Activated CD8-positive, alpha-beta memory T cell treated with anti-CD3 and anti-CD28 coated beads for 24 hours (primary cell): ENCODE measurements at regions not wholly inside any gene's neighbourhood (a gene's known extent, or its start where the extent isn't known, plus 50 kb on each side); places are given as distances from the start of the nearest gene placed in this dataset.
"Not testable (repeated sequence)": the region's sequence is repeated elsewhere in the genome, so short reads cannot be mapped to it uniquely, and the experiment has no call there.

ENCODE experiments used
- DNase-seq: peaks from one replicate; pipeline ENCODE4 v3.0.0-alpha.2; 2020

DNA sequence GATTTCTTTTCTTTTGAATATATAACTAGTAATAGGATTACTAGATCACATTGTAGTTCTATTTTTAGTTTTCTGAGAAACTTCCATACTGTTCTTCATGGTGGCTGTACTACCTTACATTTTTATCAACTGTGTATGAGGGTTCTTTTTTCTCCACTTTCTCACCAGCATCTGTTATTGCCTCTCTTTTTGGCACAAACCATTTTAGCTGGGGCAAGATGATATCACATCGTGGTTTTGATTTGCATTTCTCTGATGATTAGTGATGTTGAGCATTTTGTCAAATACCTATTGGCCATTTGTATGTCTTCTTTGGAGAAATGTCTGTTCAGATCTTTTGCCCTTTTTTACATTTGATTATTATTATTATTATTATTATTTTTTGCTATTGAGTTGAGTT lies 86.1 kb upstream of the TCF21 start:
- no peak for DNase-seq

DNA sequence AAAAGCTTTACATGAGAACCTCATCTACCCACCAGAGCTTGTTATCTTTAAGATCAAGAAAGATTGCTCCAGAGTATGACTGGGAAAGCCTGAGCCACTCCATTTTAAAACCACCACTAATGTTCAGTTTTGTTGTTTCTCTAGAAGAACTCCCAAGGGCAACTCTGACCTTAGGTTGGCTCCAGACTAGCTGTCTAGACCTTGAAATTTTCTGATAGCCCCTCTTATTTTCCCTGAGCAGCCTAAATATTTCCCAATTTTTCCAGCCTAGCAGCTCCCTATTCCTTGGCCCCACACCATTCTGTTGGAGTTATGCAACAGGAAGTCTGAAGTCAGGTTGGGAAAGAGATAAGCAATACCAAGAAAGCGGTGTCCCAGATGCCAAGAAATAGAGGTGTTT lies 84.6 kb upstream of the TCF21 start:
- DNase-seq = no peak

DNA sequence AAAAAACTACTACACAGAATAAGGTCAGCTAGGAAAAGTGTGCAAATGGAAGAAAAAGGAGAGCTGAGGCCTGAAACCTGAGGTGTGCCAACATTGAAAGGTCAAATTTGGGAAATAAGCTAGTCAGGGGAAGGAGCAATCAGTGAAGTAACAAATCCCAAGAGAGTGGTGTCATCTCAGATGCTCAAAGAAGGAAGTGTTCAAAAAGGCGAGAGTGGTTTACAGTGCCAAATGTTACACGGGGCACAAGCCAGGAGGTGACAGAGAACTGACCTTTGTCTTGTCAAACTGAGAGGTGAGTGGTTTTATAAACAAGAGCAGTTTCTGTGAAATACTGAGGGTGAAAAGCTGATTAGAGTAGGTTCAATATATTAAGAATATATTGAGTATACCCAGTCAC lies 83.0 kb upstream of the TCF21 start:
- no peak for DNase-seq

DNA sequence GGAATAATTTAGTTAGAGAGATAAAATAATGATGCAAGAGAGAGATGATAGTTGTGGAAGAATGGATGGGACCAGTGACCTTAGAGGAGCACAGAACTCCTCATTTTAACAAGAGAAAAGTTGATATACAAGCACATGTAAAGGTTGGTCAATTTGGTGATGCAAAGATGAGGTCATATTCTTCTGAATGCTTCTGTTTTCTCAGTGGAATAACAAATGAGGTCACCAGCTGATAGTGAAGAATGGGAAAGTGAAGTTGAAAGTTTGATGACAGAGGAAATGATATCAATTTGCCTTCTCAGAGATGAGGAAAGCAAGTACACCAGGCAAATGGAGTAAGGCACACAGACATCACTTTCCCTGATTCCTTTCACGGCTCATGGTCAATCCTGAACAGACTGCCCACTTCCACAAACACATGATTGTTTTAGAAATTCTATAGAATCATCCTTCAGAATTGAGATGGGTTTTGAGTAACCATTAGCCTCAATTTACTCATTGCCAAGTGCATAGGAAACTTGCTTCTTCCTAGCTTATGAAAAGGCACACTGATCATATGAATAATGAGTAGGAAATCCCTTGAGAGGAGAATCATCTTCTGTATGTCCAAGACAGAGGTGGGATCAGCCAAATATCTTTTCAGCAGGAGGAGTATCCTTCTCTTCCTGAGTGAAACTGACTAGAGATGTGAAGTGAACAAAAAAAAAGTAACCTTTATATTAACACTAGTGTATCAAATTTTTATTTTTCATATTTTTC lies 82.4 kb upstream of the TCF21 start:
- no peak for DNase-seq

DNA sequence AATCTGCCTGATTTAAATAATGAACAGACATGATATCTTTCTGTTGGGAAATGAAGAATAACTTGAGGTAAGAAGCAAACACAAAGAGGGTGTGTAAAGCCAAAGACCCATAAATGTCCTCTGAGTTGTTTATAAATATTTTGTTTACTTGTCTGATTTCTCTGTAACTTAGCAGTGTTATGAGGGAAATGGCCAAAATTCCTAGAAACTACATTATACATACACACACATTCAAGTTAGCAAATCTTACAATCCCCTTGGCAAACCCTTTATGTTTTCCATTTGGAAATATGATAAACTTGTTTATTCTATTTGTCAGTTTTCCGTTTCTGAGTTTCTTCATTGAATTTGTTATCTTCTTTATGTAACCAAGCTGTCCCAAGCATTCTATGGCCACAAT lies 81.4 kb upstream of the TCF21 start:
- no peak for DNase-seq

DNA sequence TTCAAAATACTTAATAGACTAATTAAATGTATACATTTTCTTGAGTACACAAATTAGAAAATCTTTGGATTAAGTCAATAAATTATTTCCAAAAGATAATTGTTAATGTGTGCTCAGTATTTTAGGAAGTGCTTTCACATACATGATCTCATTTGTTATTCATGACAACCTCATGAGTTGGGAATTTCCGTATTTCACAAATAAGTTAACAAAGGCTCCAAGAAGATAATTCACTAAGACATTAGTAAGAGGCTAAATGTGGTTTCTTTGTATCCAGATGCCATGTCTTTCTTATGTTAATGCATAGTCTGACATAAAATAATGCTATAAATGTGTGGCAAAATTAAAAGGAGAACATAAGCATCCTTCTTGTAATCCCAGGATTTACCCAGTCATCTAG lies 79.5 kb upstream of the TCF21 start:
- no peak for DNase-seq

DNA sequence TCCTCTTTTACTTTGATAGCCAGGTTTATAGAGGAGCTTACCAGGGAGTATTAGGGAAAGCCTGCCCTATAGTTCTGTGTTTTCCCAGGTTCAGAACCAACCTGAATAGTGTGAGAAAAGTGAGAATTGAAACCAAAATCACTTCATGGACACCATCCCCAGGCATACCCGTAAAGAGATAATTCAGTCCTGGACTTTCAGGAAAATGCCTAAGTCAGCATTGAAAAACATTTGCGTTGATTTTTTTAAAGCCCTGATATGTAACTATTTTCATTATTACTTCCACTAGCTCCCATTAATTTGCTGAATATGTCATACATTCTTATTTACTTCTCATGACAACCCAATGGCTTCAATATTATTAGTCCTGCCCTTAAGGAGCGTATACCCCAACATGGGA lies 77.4 kb upstream of the TCF21 start:
- no peak for DNase-seq

DNA sequence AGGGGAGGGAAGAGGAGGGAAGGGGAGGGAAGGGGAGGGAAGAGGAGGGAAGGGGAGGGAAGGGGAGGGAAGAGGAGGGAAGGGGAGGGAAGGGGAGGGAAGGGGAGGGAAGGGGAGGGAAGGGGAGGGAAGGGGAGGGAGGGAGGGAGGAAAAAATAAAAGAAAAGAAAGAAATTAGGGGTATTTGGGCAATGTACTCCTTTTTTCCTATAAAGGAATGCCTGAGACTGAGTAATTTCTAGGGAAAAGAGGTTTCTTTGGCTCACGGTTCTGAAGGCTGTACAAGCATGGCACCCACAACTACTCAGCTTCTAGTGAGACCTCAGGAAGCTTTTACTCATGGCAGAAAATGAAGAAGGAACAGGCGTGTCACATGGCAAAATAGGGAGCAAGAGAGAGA lies 76.5 kb upstream of the TCF21 start:
- not testable (repeated sequence) for DNase-seq

DNA sequence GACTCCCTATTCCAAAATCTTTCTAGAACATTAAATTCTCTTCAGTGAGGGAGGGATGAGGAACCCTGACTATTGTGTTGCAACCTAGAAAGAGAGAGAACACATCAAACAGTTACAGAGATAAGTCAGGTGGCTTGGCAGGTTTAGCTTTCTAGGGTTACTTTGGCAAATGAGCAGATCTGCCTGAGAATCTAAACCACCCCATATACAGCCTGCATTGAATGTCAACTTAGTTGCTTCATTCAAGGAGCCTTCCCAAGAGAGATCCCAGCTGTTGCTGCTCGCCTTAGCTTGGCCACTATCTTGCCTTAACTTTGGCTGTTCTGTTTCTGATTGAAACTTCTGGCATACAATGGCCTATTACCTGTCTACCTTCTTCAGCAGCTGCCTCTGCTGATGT lies 74.7 kb upstream of the TCF21 start:
- DNase-seq = no peak

DNA sequence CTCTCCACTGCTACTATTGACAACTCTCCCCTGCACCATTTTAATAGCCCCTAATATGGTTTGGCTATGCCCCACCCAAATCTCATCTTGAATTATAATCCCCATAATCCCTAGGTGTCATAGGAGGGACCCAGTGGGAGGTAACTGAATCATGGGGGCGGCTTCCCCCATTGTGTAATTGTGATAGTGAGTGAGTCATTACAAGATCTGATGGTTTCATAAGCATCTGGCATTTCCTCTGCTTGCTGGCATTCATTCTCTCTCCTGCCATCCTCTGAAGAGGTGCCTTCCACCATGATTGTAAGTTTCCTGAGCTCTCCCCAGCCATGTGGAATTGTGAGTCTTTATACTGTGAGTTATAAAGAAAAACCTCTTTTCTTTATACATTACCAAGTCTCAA lies 74.1 kb upstream of the TCF21 start:
- DNase-seq = no peak

DNA sequence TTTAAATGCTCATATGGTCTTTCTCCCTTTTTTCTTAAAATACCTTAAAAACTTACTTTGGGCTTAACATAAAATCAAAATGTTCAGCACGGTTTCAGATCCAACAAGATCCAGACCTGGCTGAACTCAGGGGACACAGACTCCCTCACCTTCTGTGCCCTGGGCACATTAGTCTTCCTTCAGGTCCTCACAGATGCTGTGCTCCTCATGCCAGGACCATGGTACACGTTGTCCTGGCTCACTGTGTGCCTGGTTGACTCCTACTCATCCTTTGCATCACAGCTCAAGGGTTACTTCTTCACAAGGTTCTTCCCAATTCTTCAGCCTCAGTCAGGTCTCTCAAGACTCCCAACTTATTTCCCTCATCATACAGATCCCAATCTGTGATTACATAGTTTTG lies 73.6 kb upstream of the TCF21 start:
- DNase-seq = no peak

DNA sequence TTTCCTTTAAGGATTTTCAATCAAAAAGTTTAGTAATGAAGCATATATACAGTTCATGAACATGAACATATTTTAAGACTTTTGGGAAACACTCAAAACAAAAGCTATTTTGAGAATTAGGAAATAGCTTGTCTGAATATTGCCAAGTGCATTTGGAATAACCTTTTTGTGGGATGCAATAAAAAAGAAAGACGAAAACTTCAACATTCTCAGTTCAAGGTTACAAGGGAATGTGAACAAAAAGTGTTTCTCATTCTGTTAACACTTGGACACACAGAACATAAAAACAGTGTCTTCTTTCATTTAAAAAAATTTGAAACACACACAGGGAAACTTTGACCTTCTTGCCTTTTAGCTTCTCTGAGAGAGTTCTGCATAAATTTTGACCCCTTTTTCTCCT lies 72.7 kb upstream of the TCF21 start:
- DNase-seq = no peak

DNA sequence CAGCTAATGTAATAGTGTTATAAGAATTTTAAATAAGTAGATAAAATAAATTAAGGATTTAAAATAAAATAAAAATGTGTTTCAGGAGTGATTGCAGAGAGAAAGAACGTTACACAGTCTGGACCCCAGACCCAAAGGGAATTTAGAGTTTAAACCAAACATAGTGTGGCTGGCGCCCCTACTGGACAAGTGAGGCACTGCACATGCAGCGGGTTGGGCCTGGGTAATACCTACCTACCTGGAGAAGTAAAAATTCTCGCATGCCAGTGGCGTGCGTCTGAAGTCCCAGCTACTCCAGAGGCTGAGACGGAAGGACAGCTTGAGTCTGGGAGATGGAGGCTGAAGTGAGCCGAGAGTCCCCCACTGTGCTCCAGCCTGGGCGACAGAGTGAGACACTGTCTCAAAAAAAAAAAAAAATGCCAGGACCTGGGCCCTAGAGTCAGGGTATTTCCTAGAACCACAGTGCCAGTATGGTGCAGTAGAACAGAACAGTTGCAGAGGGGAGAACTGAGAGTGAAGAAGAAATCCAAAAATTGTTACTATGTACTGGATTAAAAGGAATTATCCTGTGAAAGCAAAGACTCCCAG lies 71.4 kb upstream of the TCF21 start:
- peak; percentile 73 for DNase-seq

DNA sequence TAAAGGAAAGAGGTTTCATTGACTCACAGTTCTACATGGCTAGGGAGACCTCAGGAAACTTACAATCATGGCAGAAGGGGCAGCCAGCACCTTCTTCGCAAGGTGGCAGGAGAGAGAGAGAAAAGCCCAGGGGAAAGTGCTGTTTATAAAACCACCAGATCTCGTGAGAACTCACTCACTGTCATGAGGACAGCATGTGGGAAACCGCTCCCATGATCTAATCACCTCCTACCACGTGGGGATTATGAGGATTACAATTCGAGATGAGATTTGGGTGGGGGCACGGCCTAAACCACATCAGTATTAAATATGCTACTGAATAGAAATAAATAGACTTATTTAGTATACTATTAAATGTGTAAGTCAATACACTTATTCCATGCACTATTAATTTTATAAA lies 70.6 kb upstream of the TCF21 start:
- DNase-seq = no peak

DNA sequence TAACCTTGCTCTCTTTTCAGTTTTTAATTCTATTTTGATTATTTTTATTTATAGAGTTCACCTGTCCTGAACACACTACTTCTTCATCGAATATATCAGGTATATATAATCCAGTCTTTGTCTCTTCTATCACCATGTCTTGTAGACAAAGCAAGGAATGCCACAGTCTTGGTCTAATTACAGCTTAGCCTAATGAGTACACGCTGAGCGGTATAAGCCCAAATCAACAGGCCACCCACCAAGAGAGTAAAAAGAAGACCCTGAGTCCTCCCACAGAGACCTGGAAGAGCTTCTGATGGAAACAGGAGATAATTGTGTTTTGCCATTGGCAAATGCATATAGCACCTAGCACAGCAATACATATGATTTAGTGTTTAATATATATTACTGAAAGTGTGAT lies 68.7 kb upstream of the TCF21 start:
- DNase-seq = no peak

DNA sequence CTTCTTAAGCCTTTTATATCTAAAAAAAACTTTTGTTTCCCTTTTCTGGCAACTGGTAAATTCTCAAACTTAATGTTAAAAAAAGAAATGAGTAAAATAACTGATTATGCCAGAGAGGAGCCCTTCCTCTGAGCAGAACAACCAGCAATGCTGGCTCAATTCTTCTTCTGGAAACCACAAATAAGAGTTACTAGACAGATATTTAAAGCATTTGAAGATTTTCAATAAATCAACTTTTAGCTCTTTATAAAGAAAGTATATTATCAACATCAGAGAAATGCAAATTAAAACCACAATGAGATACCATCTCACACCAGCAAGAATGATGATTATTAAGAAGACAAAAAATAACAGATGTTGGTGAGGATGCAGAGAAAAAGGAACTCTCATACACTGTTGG lies 61.1 kb upstream of the TCF21 start:
- DNase-seq = no peak

DNA sequence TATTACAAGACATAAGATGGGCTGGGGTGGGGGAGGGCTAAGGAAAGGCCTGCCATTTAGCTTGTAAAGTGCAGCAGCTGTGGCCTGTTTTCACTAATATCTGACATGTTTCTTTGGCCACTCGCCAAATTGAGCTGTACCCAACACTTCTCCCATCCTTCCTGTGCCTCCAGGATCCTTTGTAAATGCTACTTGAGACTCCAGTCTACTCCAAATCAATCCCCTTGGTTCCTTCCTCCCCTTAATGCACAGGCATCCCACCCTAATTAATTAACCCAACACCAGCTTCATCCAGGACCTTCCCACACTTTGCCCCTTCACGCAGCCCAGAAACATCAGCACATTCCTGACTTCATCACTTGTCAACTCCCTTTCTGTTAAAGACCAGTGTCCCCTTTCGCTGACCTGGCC lies 55.0 kb upstream of the TCF21 start:
- DNase-seq = no peak

DNA sequence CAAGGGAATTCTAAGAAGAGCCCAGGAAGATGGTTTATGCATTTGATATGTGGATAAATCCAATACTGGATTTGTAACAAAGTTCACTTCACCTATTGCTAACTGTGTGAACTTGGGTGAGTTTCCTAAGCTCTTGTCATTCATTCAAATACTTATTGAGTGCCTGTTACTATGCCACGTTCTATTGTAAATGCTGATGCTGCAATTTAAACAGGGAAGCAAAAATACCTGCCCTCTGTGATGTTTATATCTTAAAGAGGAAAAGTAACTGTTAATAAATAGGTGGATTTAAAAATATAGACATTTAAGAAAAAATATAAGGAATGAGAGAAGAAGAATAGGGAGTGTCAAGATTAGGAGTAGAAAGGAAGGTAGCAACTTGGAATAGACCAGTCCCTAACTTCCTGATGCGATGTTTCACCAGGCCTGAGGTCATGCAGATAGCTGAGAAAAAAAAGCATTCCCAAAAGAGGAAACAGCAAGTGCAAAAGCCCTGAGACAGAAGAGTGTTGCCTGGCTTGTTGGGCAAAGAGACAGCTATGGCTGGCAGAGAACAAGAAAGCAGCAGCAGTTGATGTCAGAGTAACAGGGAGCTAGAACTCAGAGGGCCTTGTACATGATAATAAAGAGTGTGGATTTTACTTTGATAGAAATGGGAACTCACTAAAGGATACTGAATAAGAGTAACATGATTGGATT lies 54.3 kb upstream of the TCF21 start:
- DNase-seq = no peak

DNA sequence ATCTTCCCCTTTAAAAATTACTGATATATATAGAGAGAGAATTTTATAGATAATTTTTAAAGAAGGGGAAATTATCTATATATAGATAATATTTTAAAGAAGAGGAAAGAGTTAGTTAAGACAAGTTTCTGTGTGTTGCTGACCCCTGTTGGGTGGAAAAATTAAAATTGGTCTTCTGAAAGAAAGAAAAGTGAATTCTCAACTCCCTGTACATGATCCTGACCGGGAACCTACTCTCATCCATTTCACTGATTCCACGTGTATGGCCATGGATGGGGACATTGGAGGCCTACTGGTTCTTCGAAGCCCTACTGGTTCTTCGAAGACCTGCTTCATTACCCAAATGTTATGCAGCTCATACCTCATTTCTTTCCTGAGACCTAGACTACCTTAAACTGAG lies 53.0 kb upstream of the TCF21 start:
- no peak for DNase-seq

DNA sequence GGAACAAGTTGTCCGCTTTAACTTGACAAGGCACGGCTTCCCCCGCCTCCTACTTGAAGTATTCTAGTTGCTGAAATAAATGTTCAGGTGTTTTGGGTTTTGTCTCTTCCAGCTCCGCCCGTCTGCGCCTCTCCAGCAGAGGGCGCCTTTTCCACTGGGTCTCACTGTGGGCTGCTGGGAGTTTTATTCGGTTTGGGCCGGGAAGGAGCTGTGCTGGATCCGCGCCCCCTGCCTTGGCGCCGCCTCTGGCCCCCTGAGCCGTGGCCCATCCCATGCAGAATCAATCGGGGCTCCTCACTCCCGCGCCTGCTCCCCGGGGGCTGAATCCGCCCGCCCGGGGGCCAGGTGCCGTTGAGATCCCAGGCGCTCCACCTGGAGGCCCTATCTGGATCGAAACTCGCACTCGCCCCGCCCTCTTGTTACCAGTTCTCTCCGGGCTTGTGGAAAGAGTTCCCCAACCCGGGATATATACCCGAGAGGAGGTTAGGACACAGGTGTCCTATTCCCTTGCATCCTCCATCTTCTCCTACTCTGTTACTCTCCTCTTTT lies 51.0 kb upstream of the TCF21 start:
- peak; percentile 80 for DNase-seq
